Right lung (tissue), 2 donors: ENCODE measurements at regions not wholly inside any gene's neighbourhood (a gene's known extent, or its start where the extent isn't known, plus 50 kb on each side); places are given as distances from the start of the nearest gene placed in this dataset.
"Not testable (repeated sequence)": the region's sequence is repeated elsewhere in the genome, so short reads cannot be mapped to it uniquely, and the experiment has no call there.

Source experiments
- DNase-seq, 2 donors: peaks; one replicate each; pipeline ENCODE4 v3.0.0-alpha.2; 2013

DNA sequence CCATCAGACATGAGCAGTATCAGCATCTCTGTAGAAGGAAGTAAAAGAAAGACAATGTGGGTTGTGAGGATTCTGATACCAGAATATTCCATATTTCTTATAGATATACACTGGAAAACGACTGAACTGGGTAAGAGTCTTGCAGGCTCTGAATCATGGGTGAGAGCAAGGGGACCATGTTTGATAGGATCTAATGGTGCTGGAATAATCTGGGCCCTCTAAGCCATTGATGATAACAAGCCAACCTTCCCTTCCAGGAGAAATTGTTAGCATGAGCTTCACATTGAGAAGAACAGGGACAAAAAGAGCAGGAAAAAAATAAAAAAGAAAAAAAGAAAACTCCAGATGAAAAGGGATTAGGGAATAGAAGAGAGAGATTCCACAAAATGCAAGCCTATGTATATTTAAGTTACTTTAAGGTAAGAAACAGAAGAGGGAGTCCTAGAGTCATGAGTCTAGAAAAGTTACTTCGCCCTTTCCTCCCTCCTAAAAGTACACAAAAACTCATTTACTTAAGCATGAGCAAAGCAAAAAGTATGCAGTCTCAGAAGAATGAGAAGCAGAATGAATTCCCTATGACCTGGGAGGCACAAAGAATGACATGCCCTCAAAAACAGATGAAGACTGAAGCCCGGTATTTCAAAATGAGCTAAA lies 181.9 kb downstream of the TMEM26 start:
- no peak for DNase-seq

DNA sequence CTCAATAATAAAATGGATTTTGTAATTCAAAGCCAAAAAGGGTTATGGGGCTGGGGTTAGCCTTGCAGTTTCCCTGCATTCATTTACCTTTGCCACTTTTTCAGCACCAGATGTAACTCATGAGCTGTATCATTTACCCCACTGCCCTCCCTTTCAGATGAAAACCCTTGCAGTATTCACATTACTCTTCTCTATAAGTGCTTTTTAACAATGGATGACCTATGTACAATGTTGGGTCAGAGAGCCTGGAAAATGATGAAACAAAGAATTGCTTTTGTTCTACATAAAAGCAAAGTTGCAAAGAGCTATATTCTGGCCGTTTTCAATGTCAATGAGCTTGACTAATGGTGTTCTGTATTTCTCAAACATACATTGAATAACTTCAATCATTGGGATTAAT lies 189.7 kb downstream of the TMEM26 start:
- no peak for DNase-seq

GRCh38 chr10:61262486-61263261 lies 190.5 kb downstream of the TMEM26 start:
- DNase-seq = no peak

DNA sequence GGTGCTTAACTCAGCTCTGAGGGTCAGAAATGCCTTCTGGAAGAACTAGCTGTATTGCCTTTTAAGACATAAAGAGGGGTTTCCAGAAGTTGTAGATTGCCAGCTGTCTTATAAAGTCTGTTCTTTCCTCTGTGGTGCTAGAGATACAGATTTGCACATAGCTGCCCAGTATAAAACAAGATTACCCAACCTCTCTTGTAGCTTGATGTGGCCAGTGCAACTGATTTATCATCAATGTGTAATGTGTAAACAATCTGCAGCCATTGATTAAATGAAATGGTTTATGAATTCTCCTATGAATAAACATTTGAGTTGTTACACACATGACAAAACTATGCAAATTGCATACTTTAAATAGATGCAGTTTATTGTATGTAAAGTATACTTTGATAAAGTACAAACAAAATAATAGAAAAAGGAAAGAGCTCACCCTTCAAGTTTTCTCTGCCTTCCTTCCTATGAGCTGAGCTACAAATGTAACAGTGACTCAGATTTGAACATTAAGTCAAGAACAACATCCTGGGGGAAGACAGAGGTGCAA lies 195.2 kb downstream of the TMEM26 start:
- DNase-seq = no peak

- DNase-seq = no peak
Observed at GRCh38 chr10:61257136-61257535, 196.0 kb downstream of the TMEM26 start.

DNA sequence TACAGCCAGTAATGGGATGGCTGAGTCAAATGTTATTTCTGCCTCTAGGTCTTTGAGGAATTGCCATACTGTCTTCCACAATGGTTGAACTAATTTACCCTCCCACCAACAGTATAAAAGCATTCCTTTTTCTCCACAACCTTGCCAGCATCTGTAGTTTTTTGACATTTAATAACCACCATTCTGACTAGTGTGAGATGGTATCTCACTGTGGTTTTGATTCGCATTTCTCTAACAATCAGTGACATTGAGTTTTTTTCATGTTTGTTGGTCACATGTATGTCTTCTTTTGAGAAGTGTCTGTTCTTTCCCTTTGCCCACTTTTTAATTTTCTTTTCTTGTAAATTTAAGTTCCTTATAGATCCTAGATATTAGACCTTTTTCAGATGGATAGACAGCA lies 200.9 kb downstream of the TMEM26 start:
- not testable (repeated sequence) for DNase-seq

GRCh38 chr10:61251089-61251488 lies 202.1 kb downstream of the TMEM26 start:
- DNase-seq = no peak

DNA sequence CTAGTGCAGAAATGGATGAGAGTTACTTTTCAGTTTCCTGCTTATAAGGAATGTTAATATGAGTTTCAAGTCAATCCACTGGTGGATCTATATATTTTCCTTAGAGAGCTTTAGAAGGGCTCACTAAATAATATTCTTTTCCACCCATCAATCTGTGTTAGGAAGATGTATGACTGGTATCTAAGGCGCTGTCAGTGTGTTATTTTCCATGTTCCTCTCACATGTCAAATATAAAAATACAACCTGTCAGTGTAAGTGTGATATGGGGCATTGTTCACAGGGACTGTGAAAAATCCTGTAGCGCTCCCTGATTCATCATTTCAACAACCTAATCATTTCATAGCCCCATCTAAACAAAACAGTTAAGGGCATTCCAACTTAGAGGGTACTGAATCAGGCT lies 203.1 kb downstream of the TMEM26 start:
- DNase-seq = no peak

DNA sequence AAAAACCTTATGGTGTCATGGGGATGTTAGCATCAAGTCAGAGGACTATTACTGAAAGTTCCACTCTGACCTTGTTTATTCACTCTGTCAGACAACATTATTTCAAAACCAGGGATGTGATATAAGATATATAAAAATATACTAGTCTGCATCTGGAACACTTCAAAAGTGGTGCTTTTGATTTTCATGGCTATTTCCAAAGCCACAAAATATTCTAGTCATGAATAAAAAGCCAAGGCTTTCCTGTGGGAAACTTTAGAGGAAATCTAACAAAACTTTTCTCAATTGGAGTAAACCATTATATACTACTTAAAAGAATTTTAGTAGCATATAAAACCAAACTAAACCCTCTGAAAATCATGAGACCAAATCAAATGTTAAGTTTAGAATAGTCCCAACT lies 205.2 kb downstream of the TMEM26 start:
- DNase-seq = no peak

DNA sequence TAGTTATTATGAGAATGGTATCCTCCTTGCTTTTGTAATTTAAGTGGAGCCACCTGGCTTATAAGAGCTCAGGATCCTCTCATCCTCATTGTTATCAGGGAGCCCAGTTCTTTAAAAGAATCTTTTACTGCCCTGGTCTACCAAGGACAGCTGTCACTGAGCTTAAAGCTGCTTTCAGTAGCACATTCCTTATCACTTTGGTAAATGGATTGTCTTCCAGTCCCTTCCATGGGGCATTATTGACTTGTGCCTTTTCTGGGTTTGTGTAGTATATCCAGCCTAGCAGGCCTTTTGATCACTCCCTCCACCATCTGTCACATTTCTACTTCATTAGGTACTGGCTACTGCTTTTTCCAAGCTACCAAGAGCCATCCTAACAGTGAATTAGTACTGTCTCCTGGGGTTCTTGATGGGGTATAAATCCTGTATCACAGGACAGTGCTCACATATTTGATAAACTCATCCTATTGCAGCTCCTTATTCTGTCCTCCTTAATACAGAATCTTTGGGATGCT lies 208.9 kb downstream of the TMEM26 start:
- DNase-seq = no peak

GRCh38 chr10:61232780-61233179 lies 220.4 kb downstream of the TMEM26 start:
- DNase-seq = no peak

- DNase-seq = no peak
Observed at GRCh38 chr10:61225939-61226338, 227.2 kb downstream of the TMEM26 start.

DNA sequence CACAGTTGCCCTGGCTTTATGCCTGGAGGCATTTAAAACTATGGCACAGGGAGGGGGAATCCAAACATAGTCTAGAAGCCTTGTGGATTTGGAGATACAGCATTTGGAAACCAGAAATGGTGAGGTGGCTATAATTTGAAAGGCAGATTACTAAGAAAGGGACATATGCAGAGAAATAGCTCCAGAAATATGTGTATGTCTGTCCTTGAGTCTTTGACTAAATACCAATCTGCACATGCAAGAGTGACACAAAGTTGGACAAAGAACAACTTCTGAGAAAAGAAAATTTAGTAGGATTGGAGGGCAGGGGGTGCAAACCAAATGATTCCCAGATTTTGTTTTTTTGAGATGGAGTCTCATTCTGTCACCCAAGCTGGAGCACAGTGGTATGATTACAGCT lies 229.6 kb downstream of the TMEM26 start:
- no peak for DNase-seq

GRCh38 chr10:61219696-61220095 lies 233.5 kb downstream of the TMEM26 start:
- DNase-seq = no peak

DNA sequence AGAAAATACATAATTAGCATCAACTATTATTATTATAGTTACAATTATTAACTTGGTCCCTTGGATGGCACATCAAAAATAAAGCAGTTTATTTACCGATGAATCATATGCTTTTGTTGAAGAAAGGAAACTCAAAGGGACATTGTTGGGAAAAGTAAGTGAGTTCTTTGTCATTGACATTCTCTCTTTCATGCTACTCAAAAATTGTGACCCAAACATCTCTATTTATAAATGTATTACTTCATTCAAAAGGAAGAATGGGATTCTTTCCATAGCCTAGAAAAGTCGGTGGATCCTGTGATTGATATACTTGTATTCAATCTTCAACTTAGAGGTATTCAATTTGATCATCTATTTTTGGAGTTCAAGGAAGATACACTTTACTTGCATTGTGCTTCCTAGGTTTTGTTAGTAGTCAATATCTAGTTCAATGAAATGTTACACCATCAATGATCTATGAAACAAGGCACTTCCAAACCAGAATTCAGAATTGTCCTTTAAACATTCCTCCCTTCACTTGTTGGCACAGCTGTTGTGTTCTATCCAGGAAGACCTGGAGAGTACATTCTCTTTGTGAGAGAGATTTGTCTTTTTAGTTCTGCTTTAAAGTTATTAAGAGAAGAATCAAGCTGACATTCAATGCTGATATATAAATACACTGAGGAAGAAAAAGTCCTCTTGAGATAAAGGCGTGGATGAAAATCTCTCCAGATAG lies 235.2 kb downstream of the TMEM26 start:
- no peak for DNase-seq

DNA sequence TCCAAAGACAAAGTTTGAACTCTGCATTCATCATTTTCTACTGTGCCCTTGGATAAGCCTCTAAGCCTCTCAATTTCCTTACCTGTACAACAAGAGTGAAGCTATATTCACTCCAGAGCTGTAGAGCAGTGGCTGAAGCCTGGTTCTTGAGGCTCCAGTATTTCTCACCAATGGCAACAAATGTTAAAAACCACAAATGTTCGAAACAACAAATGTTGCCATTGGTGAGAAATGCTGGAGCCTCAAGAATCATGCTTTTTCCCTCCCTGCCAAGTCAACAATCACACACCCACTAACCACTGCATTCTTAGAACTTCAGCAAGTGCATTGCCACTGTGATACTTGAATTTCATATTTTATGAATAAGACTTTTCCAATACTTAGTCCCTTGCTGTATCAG lies 237.9 kb downstream of the TMEM26 start:
- DNase-seq = no peak

- no peak for DNase-seq
Observed at GRCh38 chr10:61211468-61211867, 241.7 kb downstream of the TMEM26 start.

- peak; percentile 74 to 83 for DNase-seq
Observed at GRCh38 chr10:61197057-61197456, 253.1 kb upstream of the RHOBTB1 start.

DNA sequence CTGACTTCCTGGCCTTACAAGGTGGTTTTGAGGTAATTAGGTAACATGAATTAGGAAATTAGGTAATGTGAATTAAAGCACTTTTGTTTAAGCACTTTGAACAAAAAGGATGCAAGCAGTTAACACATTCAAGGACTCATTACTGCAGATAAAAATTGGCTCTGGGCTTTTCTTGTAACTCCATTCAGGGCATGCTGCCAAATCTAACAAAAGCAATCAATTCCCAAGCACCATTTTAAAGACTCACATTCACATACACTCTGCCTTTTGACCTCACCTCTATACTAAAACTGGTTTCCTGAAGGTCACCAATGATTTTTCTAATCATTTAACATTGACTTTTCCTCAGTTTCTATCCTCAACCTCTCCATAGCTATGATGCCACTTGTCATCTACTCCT lies 251.2 kb upstream of the RHOBTB1 start:
- no peak for DNase-seq

DNA sequence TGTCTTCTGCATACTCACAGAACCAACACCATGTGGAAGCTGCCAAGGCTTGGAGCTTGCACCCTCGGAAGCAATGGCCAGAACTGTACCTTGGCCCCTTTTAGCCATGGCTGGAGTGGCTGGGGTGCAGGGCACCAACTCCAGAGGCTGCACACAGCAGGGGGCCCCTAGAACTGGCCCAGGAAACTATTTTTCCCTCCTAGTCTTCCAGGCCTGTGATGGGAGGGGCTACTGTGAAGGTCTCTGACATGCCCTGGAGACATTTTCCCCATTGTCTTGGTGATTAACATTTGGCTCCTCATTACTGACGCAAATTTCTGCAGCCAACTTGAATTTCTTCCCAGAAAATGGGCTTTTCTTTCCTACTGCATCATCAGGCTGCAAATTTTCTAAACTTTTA lies 248.6 kb upstream of the RHOBTB1 start:
- not testable (repeated sequence) for DNase-seq

GRCh38 chr10:61192042-61192441 lies 248.1 kb upstream of the RHOBTB1 start:
- no peak for DNase-seq

GRCh38 chr10:61189912-61190311 lies 245.9 kb upstream of the RHOBTB1 start:
- DNase-seq = no peak

DNA sequence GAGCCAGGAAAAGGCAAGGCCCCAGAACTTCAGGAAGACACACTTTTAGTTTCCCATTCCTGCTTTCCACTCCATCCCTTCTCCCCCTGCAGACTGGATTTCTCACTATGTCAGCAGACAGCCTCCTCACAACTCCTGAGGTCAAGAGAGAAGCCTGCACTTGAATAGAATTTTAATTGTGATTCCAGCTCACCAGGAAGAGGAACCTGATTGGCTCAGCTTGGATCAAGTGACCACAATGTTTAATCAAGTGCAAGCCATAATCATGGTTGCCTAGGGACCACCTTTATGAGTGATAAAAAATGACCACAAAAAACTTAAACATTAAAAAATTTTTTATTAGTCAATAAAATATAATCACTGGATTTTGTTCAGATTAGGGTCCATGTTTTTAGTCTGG lies 244.7 kb upstream of the RHOBTB1 start:
- DNase-seq = no peak
